Adipocyte (in vitro differentiated cells): ENCODE measurements at regions not wholly inside any gene's neighbourhood (a gene's known extent, or its start where the extent isn't known, plus 50 kb on each side); places are given as distances from the start of the nearest gene placed in this dataset.

Source experiments
- DNase-seq: peaks from one replicate; pipeline ENCODE4 v3.0.0-alpha.2; 2015; ENCODE audit warnings: low read depth
- H3K27me3 ChIP-seq: replicated peaks from 2 replicates; pipeline ENCODE4 v1.7.0; 2013; ENCODE audit warnings: mild to moderate bottlenecking, low read length, moderate library complexity; ENCODE audit not compliant: control insufficient read depth, insufficient read depth
- H3K36me3 ChIP-seq: 2 replicates; pipeline ENCODE4 v1.7.0; 2013; ENCODE audit warnings: low read length, mild to moderate bottlenecking, moderate library complexity; ENCODE audit not compliant: control insufficient read depth, insufficient read depth, severe bottlenecking
- H3K4me1 ChIP-seq: 2 replicates; pipeline ENCODE4 v1.7.0; 2013; ENCODE audit warnings: mild to moderate bottlenecking, low read length, moderate library complexity; ENCODE audit not compliant: control insufficient read depth, insufficient read depth
- H3K4me3 ChIP-seq: 2 replicates; pipeline ENCODE4 v1.7.0; 2013; ENCODE audit warnings: mild to moderate bottlenecking, low read length, moderate library complexity
- H3K9ac ChIP-seq: 2 replicates; pipeline ENCODE4 v1.7.0; 2013; ENCODE audit warnings: mild to moderate bottlenecking, low read length, moderate library complexity
- H3K9me3 ChIP-seq: 2 replicates; pipeline ENCODE4 v1.7.0; 2013; ENCODE audit warnings: mild to moderate bottlenecking, low read length, moderate library complexity; ENCODE audit not compliant: control insufficient read depth

DNA sequence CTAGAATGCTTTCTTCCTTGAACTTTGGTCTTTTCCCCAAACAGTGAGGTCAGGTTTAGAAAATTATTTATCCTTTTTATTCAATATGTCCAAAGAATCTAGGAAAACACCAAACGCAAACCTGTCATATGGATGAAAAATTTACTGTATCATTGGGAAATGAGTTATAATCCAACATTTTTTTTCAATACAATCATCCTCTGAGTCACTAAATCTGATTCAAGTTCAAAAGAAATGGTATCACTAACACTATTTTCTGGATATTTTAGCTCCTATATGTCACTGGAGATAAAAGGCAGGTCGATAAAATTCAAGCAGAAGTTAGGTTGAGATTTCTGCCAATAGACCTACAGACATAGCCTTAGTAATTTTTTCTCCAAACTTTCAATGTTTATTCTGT, 591.6 kb upstream of the AGTR1 start:
- DNase-seq = peak; percentile 17
- Histone ChIP-seq H3K36me3 (no peaks in the 10 kb centered on the region), H3K9ac (no peak overlapping the region), H3K4me1 (peaks cover 8% of the 10 kb centered on the region), H3K27me3 (no peaks in the 10 kb centered on the region), H3K9me3 (no peaks in the 10 kb centered on the region), H3K4me3 (no peak overlapping the region)

DNA sequence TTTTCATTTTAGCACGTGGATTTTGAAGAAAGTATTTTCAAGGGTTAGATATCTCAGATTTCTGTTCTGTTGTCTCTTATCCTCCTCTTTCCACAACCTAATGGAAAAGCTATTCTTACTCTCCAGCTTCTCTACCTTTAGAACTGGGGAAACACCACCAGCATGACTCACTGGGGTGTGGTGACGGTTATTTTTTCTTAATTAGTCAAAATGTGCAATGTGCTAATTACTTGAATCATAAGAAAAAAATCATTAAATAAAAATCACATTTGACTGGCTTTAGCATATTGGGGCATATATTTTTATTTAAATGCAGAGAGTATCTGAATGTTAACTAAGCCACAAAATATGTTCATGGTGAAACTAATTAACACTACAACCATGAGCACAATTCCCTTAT, 570.7 kb upstream of the AGTR1 start:
- Histone ChIP-seq H3K36me3 (no peaks in the 10 kb centered on the region), H3K4me1 (no peaks in the 10 kb centered on the region), H3K27me3 (no peaks in the 10 kb centered on the region), H3K4me3 (no peak overlapping the region), H3K9me3 (no peaks in the 10 kb centered on the region), H3K9ac (no peak overlapping the region)
- DNase-seq = no peak

DNA sequence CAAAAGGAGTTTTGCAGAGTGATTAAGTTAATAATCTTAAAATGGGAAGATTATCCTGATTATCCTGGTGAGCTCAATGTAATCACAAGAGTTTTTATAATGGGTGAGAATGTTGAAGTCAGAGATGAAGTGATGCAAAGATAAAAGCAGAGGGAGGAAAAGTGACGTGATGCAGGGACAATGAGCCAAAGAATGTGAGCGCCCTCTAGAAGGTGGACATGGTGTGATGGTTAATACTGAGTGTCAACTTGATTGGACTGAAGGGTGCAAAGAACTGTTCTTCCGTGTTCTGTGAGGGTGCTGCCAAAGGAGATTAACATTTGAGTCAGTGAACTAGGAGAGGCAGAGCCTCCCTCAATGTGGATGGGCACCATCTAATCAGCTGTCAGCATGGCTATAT, 569.6 kb upstream of the AGTR1 start:
- Histone ChIP-seq H3K4me1 (no peaks in the 10 kb centered on the region), H3K4me3 (no peak overlapping the region), H3K9me3 (no peaks in the 10 kb centered on the region), H3K36me3 (no peaks in the 10 kb centered on the region), H3K27me3 (no peaks in the 10 kb centered on the region), H3K9ac (no peak overlapping the region)
- DNase-seq = no peak

DNA sequence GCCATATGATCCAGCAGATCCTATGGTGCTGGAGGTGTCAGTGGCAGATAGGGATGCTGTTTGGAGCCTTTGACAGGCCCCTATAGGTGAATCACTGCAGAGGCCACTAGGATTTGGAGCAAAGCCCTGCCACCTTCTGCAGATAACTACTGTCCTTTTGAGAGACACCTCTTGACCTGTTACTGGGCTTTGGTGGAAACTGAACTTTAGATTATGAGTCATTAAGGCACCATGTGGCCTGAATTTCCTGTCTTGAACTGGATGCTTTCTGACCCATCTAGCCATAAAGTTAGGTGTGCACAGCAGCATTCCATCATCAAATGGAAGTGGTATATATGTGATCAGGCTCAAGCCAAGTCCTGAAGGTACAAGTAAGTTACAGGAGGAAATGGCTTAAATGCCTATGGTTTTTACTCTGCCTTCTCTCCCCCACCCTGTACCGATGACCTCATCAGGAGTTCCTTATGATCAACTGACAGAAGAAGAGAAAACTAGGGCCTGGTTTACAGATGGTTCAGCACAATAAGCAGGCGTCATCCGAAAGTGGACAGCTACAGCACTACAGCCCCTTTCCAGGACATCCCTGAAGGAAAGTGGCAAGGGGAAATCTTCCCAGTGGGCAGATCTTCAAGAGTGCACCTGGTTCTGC, 565.6 kb upstream of the AGTR1 start:
- H3K9me3 ChIP-seq = no peaks in the 10 kb centered on the region
- no peak for DNase-seq
- H3K9ac ChIP-seq = no peak overlapping the region
- no peaks in the 10 kb centered on the region for H3K36me3 ChIP-seq
- H3K27me3 ChIP-seq = no peaks in the 10 kb centered on the region
- no peaks in the 10 kb centered on the region for H3K4me1 ChIP-seq
- no peak overlapping the region for H3K4me3 ChIP-seq

DNA sequence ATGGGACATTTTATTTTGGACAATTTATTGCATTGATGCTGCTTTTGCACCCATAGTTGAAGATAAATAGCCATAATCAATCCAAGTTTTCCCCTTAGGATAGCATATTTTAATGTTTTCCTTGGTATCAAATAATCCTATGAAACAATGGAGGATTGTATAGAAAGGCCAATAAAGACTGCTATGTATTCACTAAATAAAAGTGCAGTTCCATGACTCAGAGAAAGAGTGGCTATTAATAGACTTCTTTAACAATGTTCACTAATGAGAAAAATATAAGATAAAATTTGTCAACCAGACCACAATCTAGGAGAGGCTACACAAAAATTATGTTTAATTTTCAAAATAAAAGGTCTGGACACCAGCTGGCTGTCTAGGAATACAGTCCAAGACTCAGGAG, 560.9 kb upstream of the AGTR1 start:
- Histone ChIP-seq H3K9me3 (no peaks in the 10 kb centered on the region), H3K36me3 (no peaks in the 10 kb centered on the region), H3K4me3 (no peak overlapping the region), H3K4me1 (no peaks in the 10 kb centered on the region), H3K9ac (no peak overlapping the region), H3K27me3 (no peaks in the 10 kb centered on the region)
- DNase-seq = no peak

DNA sequence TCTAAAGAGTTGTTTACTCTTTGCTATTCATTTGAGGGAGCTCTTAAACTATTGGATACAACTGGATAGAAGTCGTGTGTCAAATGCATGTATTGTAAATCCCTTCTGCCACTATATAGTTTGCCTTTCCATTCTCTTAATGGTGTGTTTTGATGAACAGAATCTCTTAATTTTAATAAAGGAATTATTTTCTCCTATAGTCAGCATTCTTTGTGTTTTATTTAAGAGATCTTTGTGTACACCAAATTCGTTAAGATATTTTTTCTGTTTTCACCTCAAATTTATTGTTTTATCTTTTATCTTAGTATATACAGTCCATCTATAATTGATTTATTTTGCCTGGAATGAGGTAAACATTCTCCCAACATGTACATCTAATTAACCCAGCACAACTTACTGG, 551.5 kb upstream of the AGTR1 start:
- no peaks in the 10 kb centered on the region for H3K27me3 ChIP-seq
- peaks cover 22% of the 10 kb centered on the region for H3K4me1 ChIP-seq
- H3K9ac ChIP-seq = no peak overlapping the region
- H3K4me3 ChIP-seq = peak overlapping the region; percentile 48
- no peaks in the 10 kb centered on the region for H3K36me3 ChIP-seq
- DNase-seq = no peak
- H3K9me3 ChIP-seq = no peaks in the 10 kb centered on the region

DNA sequence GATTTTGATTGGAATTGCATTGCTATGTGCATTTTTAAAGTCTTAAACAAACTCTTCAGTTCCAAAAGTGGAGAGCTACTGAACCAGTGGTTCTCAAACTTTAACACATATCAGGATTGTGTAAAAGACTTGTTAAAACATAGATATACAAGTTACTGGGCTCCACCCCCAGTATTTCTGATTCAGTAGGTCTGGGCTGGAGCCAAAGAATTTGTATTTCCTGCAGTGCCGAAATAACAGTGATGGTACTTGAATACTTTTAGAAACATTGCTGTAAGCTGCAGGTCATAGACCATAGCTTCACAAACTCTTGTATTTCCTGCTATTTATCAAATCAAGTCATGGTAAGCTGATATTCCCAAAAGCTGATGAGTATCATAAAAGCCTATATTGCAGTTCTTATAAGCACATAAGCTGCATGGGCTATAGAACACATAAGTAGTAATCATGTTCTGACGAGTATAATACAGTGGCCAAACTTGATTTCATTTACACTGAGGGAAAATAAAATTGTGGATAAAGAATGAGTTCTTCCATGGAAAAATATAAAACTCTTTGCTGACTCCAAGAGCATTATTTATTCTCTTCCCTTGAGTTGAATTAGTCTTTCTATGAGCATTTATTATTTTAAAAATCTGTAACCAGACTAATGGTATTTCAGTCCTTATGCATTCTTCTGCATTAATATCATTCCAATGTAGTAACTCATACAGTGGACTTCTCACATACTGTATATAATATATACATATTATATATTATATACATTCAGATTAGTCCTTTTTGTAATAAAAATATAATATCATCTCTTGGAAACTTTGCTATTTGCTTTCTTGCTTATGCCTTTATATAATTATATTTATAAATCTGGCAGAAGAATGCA, 550.5 kb upstream of the AGTR1 start:
- peak; percentile 78 for DNase-seq
- H3K36me3 ChIP-seq = no peaks in the 10 kb centered on the region
- peak overlapping the region; percentile 48 for H3K4me3 ChIP-seq
- no peaks in the 10 kb centered on the region for H3K9me3 ChIP-seq
- H3K9ac ChIP-seq = no peak overlapping the region
- H3K27me3 ChIP-seq = no peaks in the 10 kb centered on the region
- peaks cover 22% of the 10 kb centered on the region for H3K4me1 ChIP-seq

DNA sequence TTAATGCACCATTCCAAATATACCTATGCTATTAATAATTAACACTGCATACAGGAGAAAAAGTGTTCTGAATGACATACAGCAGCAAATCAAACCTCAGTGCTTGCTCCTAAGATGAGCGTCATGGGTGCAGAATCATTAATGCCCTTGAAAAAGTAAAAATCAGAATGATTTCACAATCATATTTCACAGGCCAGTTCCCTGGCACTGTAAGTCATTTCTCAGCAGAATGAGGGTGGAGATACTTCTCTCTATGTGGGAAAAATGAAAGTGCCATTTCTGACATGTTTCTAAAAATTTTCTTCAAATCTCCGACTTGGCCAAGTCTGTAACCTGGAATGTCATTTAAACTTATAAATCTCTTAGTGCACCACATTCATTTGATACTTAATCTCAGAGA, 549.8 kb upstream of the AGTR1 start:
- Histone ChIP-seq H3K9ac (no peak overlapping the region), H3K36me3 (no peaks in the 10 kb centered on the region), H3K4me3 (peak overlapping the region; percentile 55), H3K27me3 (no peaks in the 10 kb centered on the region), H3K4me1 (peaks cover 22% of the 10 kb centered on the region), H3K9me3 (no peaks in the 10 kb centered on the region)
- peak; percentile 56 for DNase-seq

DNA sequence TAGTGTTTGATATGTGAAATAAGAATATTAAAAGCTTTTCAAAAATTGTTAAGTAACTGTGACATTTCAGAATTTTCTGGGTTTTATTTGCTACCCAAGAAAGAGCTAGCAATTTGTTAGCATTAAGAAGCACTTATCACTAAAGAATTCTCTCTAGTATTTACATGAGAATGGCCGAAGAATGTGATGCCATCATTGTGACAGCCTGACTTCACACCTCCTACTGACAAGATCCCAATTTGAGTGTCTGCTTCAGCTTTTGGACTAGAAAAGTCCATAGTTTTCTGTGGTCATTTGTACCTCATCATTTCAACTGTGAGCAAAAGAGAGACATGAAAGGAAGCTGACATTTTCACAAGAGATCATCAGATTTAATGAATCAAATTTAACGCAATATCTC, 548.1 kb upstream of the AGTR1 start:
- Histone ChIP-seq H3K4me1 (peaks cover 22% of the 10 kb centered on the region), H3K4me3 (no peak overlapping the region), H3K9me3 (no peaks in the 10 kb centered on the region), H3K27me3 (no peaks in the 10 kb centered on the region), H3K36me3 (no peaks in the 10 kb centered on the region), H3K9ac (no peak overlapping the region)
- no peak for DNase-seq

DNA sequence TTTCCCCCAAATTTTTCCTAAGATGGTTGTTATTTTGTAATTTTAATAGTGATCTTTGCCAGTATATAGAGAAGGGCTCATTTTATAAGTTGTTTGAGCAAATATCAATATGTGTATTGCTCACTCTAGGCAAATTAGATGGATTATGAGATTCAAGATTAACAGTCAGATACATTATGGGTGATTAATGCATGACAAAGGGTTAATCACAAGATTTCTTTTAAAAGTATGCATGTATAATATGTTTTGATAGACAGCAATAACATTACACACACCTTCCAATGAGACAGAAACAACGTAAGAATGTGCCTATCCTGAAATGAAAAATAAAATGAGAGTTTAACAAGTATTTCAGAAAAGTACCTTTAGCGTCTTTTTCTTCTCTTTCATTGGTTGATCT, 547.6 kb upstream of the AGTR1 start:
- H3K9ac ChIP-seq = no peak overlapping the region
- no peaks in the 10 kb centered on the region for H3K9me3 ChIP-seq
- no peaks in the 10 kb centered on the region for H3K36me3 ChIP-seq
- no peak overlapping the region for H3K4me3 ChIP-seq
- no peaks in the 10 kb centered on the region for H3K27me3 ChIP-seq
- peaks cover 22% of the 10 kb centered on the region for H3K4me1 ChIP-seq
- no peak for DNase-seq

DNA sequence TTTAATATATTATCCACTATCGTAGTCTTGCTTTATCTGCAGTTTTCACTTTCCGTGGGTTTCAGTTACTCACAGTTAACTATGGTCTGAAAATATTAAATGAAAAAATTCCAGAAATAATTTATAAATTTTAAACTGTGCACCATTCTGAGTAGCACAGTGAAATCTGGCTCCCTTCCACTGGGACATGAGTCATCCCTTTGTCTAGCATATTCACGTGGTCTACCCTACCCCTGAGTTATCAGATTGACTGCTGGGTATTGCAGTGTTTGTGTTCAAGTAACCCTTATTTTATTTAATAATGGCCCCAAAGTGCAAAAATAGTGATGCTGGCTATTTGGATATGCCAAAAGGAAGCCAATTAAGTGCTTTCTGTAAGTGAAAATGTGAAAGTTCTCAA, 539.5 kb upstream of the AGTR1 start:
- Histone ChIP-seq H3K9ac (no peak overlapping the region), H3K36me3 (no peaks in the 10 kb centered on the region), H3K27me3 (no peaks in the 10 kb centered on the region), H3K4me1 (peaks cover 7% of the 10 kb centered on the region), H3K4me3 (no peak overlapping the region), H3K9me3 (no peaks in the 10 kb centered on the region)
- DNase-seq = peak; percentile 81
